Type B pancreatic cell (in vitro differentiated cells): ENCODE measurements at regions not wholly inside any gene's neighbourhood (a gene's known extent, or its start where the extent isn't known, plus 50 kb on each side); places are given as distances from the start of the nearest gene placed in this dataset.

Source experiments
- DNase-seq: peaks from one replicate; pipeline ENCODE4 v3.0.0; 2021; ENCODE audit warnings: mixed read lengths; ENCODE audit not compliant: unreplicated experiment; ENCODE audit errors: extremely low spot score
- H3K27ac Mint-ChIP-seq: 2 replicates; pipeline ENCODE4 v1.8.0; 2021; ENCODE audit warnings: mild to moderate bottlenecking, mixed read lengths
- H3K27me3 Mint-ChIP-seq: 2 replicates; pipeline ENCODE4 v1.8.0; 2021; ENCODE audit warnings: mixed read lengths
- H3K36me3 Mint-ChIP-seq: 2 replicates; pipeline ENCODE4 v1.8.0; 2021; ENCODE audit warnings: mixed read lengths
- H3K4me1 Mint-ChIP-seq: one replicate; pipeline ENCODE4 v1.8.0; 2021; ENCODE audit warnings: mixed read lengths; ENCODE audit not compliant: unreplicated experiment
- H3K4me3 Mint-ChIP-seq: 2 replicates; pipeline ENCODE4 v1.8.0; 2021; ENCODE audit warnings: mild to moderate bottlenecking, mixed read lengths
- H3K9me3 Mint-ChIP-seq: 2 replicates; pipeline ENCODE4 v1.8.0; 2021; ENCODE audit warnings: mixed read lengths
- TF ChIP-seq, protein P1 (sequence below): fragments of 200-600 bp; sonication (generic); conservative IDR thresholded peaks from 2 replicates; pipeline ENCODE4 v1.5.0; 2021; ENCODE audit warnings: antibody characterized with exemption, mild to moderate bottlenecking

- no peaks in the 10 kb centered on the region for H3K27me3 Mint-ChIP-seq
- DNase-seq: no peak
- no peaks in the 10 kb centered on the region for H3K4me1 Mint-ChIP-seq
- no peak overlapping the region for H3K27ac Mint-ChIP-seq
- no peak overlapping the region for H3K4me3 Mint-ChIP-seq
- no peaks in the 10 kb centered on the region for H3K36me3 Mint-ChIP-seq
- H3K9me3 Mint-ChIP-seq: no peaks in the 10 kb centered on the region
- TF ChIP-seq, protein P1, sequence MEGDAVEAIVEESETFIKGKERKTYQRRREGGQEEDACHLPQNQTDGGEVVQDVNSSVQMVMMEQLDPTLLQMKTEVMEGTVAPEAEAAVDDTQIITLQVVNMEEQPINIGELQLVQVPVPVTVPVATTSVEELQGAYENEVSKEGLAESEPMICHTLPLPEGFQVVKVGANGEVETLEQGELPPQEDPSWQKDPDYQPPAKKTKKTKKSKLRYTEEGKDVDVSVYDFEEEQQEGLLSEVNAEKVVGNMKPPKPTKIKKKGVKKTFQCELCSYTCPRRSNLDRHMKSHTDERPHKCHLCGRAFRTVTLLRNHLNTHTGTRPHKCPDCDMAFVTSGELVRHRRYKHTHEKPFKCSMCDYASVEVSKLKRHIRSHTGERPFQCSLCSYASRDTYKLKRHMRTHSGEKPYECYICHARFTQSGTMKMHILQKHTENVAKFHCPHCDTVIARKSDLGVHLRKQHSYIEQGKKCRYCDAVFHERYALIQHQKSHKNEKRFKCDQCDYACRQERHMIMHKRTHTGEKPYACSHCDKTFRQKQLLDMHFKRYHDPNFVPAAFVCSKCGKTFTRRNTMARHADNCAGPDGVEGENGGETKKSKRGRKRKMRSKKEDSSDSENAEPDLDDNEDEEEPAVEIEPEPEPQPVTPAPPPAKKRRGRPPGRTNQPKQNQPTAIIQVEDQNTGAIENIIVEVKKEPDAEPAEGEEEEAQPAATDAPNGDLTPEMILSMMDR: no peak
Observed at GRCh38 chr4:126856906-126857305, 775.9 kb upstream of the INTU start.

DNA sequence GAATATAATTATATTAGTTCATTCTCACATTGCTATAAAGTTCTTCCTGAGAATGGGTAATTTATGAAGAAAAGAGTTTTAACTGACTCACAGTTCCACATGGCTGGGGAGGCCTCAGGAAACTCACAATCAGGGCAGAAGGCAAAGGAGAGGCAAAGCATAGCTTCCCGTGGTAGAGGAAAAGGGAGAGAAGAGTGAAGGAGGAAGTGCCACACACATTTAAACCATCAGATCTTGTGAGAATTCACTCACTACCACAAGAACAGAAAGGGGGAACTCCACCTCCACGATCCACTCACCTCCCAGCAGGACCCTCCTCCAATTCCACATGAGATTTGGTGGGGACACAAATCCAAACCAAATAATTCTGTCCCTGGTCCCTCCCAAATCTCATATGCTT lies 773.4 kb upstream of the INTU start:
- no peaks in the 10 kb centered on the region for H3K9me3 Mint-ChIP-seq
- no peak overlapping the region for H3K4me3 Mint-ChIP-seq
- H3K36me3 Mint-ChIP-seq: no peaks in the 10 kb centered on the region
- no peak for DNase-seq
- H3K27me3 Mint-ChIP-seq: no peaks in the 10 kb centered on the region
- TF ChIP-seq, protein P1: no peak
- no peaks in the 10 kb centered on the region for H3K4me1 Mint-ChIP-seq
- H3K27ac Mint-ChIP-seq: no peak overlapping the region

DNA sequence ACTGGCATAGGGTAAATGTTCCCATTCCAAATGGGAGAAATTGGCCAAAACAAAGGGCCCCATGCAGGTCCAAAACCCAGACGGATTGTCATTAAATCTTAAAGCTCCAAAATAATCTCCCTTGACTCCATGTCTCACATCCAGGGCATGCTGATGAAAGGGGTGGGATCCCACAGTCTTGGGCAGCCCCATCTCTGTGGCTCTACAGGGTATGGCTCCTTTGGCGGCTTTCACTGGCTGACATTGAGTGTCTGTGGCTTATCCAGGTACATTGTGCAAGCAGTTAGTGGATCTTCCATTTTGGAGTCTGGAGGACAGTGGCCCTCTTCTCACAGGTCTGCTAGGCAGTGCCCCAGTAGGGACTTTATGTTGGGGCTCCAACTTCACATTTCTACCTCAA lies 772.9 kb upstream of the INTU start:
- Mint-ChIP-seq H3K4me1 (no peaks in the 10 kb centered on the region), H3K4me3 (no peak overlapping the region), H3K36me3 (no peaks in the 10 kb centered on the region), H3K27ac (no peak overlapping the region), H3K9me3 (no peaks in the 10 kb centered on the region), H3K27me3 (no peaks in the 10 kb centered on the region)
- DNase-seq: no peak
- TF ChIP-seq, protein P1: no peak

DNA sequence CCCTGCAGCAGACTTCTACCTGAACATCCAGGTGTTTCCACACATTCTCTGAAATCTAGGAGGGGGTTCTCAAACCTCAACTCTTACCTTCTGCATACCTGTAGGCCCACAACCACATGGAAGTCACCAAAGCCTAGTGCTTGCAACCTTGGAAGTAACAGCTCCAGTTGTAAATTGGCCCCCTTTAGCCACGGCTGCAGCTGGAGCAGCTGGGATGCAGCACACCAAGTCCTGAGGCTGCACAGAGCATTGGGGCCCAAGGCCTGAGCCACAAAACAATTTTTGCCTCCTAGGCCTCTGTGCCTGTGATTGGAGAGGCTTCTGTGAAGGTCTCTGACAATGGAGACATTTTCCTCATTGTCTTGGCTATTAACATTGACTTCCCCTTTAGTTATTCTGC lies 772.4 kb upstream of the INTU start:
- no peak overlapping the region for H3K27ac Mint-ChIP-seq
- no peak overlapping the region for H3K4me3 Mint-ChIP-seq
- no peaks in the 10 kb centered on the region for H3K4me1 Mint-ChIP-seq
- H3K27me3 Mint-ChIP-seq: no peaks in the 10 kb centered on the region
- TF ChIP-seq, protein P1: no peak
- no peaks in the 10 kb centered on the region for H3K9me3 Mint-ChIP-seq
- H3K36me3 Mint-ChIP-seq: no peaks in the 10 kb centered on the region
- no peak for DNase-seq

GRCh38 chr4:126869967-126870366 lies 762.8 kb upstream of the INTU start:
- H3K4me3 Mint-ChIP-seq: no peak overlapping the region
- no peak overlapping the region for H3K27ac Mint-ChIP-seq
- no peaks in the 10 kb centered on the region for H3K4me1 Mint-ChIP-seq
- H3K9me3 Mint-ChIP-seq: peaks cover 26% of the 10 kb centered on the region
- H3K27me3 Mint-ChIP-seq: no peaks in the 10 kb centered on the region
- DNase-seq: no peak
- TF ChIP-seq, protein P1: no peak
- no peaks in the 10 kb centered on the region for H3K36me3 Mint-ChIP-seq

- H3K36me3 Mint-ChIP-seq: no peaks in the 10 kb centered on the region
- TF ChIP-seq, protein P1: no peak
- H3K27ac Mint-ChIP-seq: no peak overlapping the region
- H3K4me3 Mint-ChIP-seq: no peak overlapping the region
- H3K4me1 Mint-ChIP-seq: no peaks in the 10 kb centered on the region
- peaks cover 26% of the 10 kb centered on the region for H3K9me3 Mint-ChIP-seq
- DNase-seq: no peak
- H3K27me3 Mint-ChIP-seq: no peaks in the 10 kb centered on the region
Observed at GRCh38 chr4:126871810-126872209, 760.9 kb upstream of the INTU start.
